Transverse colon (tissue), 4 donors: ENCODE measurements at regions not wholly inside any gene's neighbourhood (a gene's known extent, or its start where the extent isn't known, plus 50 kb on each side); places are given as distances from the start of the nearest gene placed in this dataset.

ENCODE experiments used
- CTCF ChIP-seq, 5 experiments: fragments of 200-600 bp in 3 of 5; fragments of 450-650 bp in 2 of 5; sonication (generic) in 3 of 5; IDR thresholded peaks; 1 replicate in 2 of 5; 2 replicates in 3 of 5; pipeline ENCODE4 v1.5.1; 2016 to 2017; ENCODE audit warnings: antibody characterized with exemption in 5 of 5, inconsistent platforms in 3 of 5, mild to moderate bottlenecking in 2 of 5, moderate library complexity in 1 of 5
- EP300 ChIP-seq: sonication (generic); formaldehyde crosslinking; IDR thresholded peaks from one replicate; pipeline ENCODE4 v1.6.1; 2017; ENCODE audit warnings: antibody characterized with exemption, low read depth
- POLR2A ChIP-seq: fragments of 450-650 bp; IDR thresholded peaks from one replicate; pipeline ENCODE4 v1.6.1; 2016; ENCODE audit warnings: antibody characterized with exemption, mild to moderate bottlenecking, moderate library complexity
- POLR2AphosphoS5 ChIP-seq, 3 donors: sonication (generic); formaldehyde crosslinking; IDR thresholded peaks; one replicate each; pipeline ENCODE4 v1.6.1; 2016; ENCODE audit warnings: antibody characterized with exemption in 3 of 3

- TF ChIP-seq CTCF (IDR thresholded peaks at IDR 0.05) (no peak), POLR2A (no peak), POLR2AphosphoS5 (IDR thresholded peaks at IDR 0.05) (no peak), EP300 (no peak)
Measured at GRCh38 chr14:65976761-65977404, 509.3 kb upstream of the CCDC196 start.
